ENCODE measurements at regions not wholly inside any gene's neighbourhood (a gene's known extent, or its start where the extent isn't known, plus 50 kb on each side); places are given as distances from the start of the nearest gene placed in this dataset.

DNA sequence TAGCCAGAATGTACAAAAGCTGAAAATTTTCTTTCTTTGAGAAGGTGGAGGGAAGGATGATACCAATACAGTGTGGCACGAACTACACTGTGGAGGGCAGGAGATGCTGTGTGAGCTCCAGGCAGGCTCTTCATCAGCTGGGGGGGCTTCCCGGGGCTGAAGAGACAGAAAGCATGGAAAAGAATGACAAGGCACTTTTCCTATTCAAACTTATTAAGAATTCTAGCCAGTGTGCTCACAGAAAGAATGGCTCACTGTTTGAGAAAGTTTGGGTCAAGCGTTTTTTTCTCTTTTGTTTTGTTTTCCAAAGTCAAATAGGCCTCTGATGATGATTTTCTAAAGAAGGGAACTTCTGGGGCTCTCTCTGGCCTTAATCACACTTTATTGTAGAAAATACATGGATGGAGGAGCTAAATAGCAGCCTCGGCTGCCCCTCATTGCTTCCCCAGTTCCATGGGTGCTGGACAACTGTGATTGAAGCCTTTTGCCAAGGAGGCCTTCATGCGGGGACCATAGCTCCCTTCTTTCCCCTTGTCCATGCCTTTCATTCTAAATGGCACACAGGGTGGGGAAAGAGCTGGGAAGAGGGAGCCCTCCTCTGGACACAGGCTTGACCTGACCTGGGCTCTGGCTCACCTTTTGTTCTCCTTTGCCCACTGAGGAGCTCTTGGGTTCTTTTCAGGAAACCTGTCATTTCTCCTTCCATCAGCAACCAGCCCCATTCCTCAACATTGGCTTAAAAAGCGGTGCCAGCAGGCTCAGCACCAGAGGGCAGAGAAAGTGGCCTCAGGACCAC lies 130.6 kb downstream of the TDRD15 start:
- no peaks in the 10 kb centered on the region for H3K36me3 Mint-ChIP-seq
- Histone ChIP-seq H3K36me3 (ENCODE audit: control insufficient read depth, insufficient read depth, low read length) (no peaks in the 10 kb centered on the region), H3K27me3 (ENCODE audit: control insufficient read depth, insufficient read depth, low read length) (no peaks in the 10 kb centered on the region), H3K4me3 (ENCODE audit: low read length) (no peak overlapping the region), H3K27ac (ENCODE audit: low read length) (no peak overlapping the region), H3K9me3 (ENCODE audit: control insufficient read depth, insufficient read depth, low read length) (no peaks in the 10 kb centered on the region), H3K4me1 (ENCODE audit: control insufficient read depth, insufficient read depth, low read length) (no peaks in the 10 kb centered on the region)
- H3K4me1 Mint-ChIP-seq, result no peaks in the 10 kb centered on the region
- no peak for ATAC-seq
- 79% methylated on average over 4 of the region's 6 CpGs for WGBS (ENCODE audit: insufficient coverage)
- TF ChIP-seq CTCF (IDR thresholded peaks at IDR 0.05), result no peak
- H3K4me3 Mint-ChIP-seq, result no peak overlapping the region
- no peak for DNase-seq
- H3K27ac Mint-ChIP-seq, result no peak overlapping the region
- intact Hi-C loops (cut with micrococcal nuclease), result no loop called here
- peaks cover 2% of the 10 kb centered on the region in 2 donors for H3K9me3 Mint-ChIP-seq
- H3K27me3 Mint-ChIP-seq (ENCODE audit: low read depth in 2 of 2), result no peaks in the 10 kb centered on the region

DNA sequence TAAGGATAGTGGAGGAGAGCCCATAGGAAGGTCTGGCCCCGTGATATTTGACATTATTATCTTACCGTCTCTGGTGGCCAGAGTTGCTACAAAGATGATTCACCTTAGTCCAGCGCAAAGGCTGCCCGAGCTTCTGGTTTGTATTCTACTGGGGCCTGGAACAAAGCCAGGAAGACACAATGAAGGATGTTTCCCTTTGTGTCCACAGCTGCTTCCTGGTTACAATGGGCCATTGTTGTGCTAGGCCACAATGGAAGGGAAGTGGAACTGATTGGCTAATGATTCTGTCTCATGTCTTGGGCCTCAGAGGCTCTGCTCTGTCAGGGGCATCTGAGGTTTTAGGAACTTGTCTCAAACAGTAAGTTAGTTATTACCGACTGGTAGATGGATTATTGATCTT lies 132.2 kb downstream of the TDRD15 start:
- H3K36me3 ChIP-seq (ENCODE audit: control insufficient read depth, insufficient read depth, low read length), result no peaks in the 10 kb centered on the region
- no peaks in the 10 kb centered on the region for H3K9me3 ChIP-seq (ENCODE audit: control insufficient read depth, insufficient read depth, low read length)
- no peak for TF ChIP-seq CTCF (IDR thresholded peaks at IDR 0.05)
- intact Hi-C loops (cut with micrococcal nuclease), result no loop called here
- Mint-ChIP-seq H3K27me3 (ENCODE audit: low read depth in 2 of 2) (no peaks in the 10 kb centered on the region), H3K9me3 (peaks cover 2% of the 10 kb centered on the region in 2 donors), H3K36me3 (no peaks in the 10 kb centered on the region), H3K4me1 (no peaks in the 10 kb centered on the region), H3K27ac (no peak overlapping the region), H3K4me3 (no peak overlapping the region)
- H3K27ac ChIP-seq (ENCODE audit: low read length), result no peak overlapping the region
- DNase-seq, result peak in 1 of 2 donors; percentile 4
- WGBS (ENCODE audit: insufficient coverage), result 23% methylated on average over 4 of the region's 5 CpGs
- H3K4me1 ChIP-seq (ENCODE audit: control insufficient read depth, insufficient read depth, low read length), result no peaks in the 10 kb centered on the region
- ATAC-seq, result peak in 1 of 3 donors; percentile 40
- no peak overlapping the region for H3K4me3 ChIP-seq (ENCODE audit: low read length)
- H3K27me3 ChIP-seq (ENCODE audit: control insufficient read depth, insufficient read depth, low read length), result no peaks in the 10 kb centered on the region

- H3K9me3 Mint-ChIP-seq, result peaks cover 2 to 4% of the 10 kb centered on the region in 2 donors
- H3K36me3 ChIP-seq (ENCODE audit: control insufficient read depth, insufficient read depth, low read length), result no peaks in the 10 kb centered on the region
- no peak for TF ChIP-seq CTCF (IDR thresholded peaks at IDR 0.05)
- intact Hi-C loops (cut with micrococcal nuclease), result no loop called here
- H3K9me3 ChIP-seq (ENCODE audit: control insufficient read depth, insufficient read depth, low read length), result no peaks in the 10 kb centered on the region
- H3K27me3 ChIP-seq (ENCODE audit: control insufficient read depth, insufficient read depth, low read length), result no peaks in the 10 kb centered on the region
- H3K27ac ChIP-seq (ENCODE audit: low read length), result no peak overlapping the region
- no peak overlapping the region for H3K4me3 ChIP-seq (ENCODE audit: low read length)
- H3K4me1 ChIP-seq (ENCODE audit: control insufficient read depth, insufficient read depth, low read length), result no peaks in the 10 kb centered on the region
- WGBS (ENCODE audit: insufficient coverage), result 76% methylated on average over 1 of the region's 2 CpGs
- H3K4me3 Mint-ChIP-seq, result no peak overlapping the region
- no peaks in the 10 kb centered on the region for H3K27me3 Mint-ChIP-seq (ENCODE audit: low read depth in 2 of 2)
- H3K36me3 Mint-ChIP-seq, result no peaks in the 10 kb centered on the region
- DNase-seq (no peak), ATAC-seq (no peak)
- H3K27ac Mint-ChIP-seq, result no peak overlapping the region
- no peaks in the 10 kb centered on the region for H3K4me1 Mint-ChIP-seq
These were observed 133.9 kb downstream of the TDRD15 start for GRCh38 chr2:21257621-21258020.

DNA sequence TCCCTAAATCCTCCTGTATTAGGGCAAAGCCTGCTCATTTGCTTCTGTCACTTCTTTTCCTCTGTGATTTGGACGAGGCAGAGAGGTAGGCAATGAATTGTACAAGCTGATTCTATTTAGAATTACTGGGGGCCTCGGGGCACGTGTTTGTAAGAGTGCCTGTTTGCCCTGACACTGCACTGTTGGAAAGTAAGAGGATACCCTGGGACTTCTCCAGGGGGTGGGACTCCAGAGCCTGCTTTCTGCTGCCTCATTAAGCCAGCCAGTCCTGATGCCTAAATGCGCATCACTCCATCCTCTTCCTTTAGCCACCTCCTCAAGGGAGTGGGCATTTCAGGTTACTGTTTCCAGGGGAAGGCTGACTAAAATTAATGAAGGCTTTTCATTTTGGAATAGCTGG lies 134.3 kb downstream of the TDRD15 start:
- Mint-ChIP-seq H3K9me3 (peaks cover 0 to 4% of the 10 kb centered on the region in 2 donors), H3K27ac (no peak overlapping the region), H3K4me3 (no peak overlapping the region), H3K27me3 (ENCODE audit: low read depth in 2 of 2) (no peaks in the 10 kb centered on the region), H3K36me3 (no peaks in the 10 kb centered on the region), H3K4me1 (no peaks in the 10 kb centered on the region)
- H3K27me3 ChIP-seq (ENCODE audit: control insufficient read depth, insufficient read depth, low read length), result no peaks in the 10 kb centered on the region
- 84% methylated on average over 3 of the region's 4 CpGs for WGBS (ENCODE audit: insufficient coverage)
- H3K27ac ChIP-seq (ENCODE audit: low read length), result no peak overlapping the region
- H3K4me1 ChIP-seq (ENCODE audit: control insufficient read depth, insufficient read depth, low read length), result no peaks in the 10 kb centered on the region
- TF ChIP-seq CTCF (IDR thresholded peaks at IDR 0.05), result no peak
- H3K36me3 ChIP-seq (ENCODE audit: control insufficient read depth, insufficient read depth, low read length), result no peaks in the 10 kb centered on the region
- no peak for ATAC-seq
- no peaks in the 10 kb centered on the region for H3K9me3 ChIP-seq (ENCODE audit: control insufficient read depth, insufficient read depth, low read length)
- intact Hi-C loops (cut with micrococcal nuclease), result no loop called here
- no peak for DNase-seq
- no peak overlapping the region for H3K4me3 ChIP-seq (ENCODE audit: low read length)
